ENCODE measurements at regions not wholly inside any gene's neighbourhood (a gene's known extent, or its start where the extent isn't known, plus 50 kb on each side); places are given as distances from the start of the nearest gene placed in this dataset.

- DNase-seq (ENCODE audit: low read depth in 1 of 2, low spot score in 1 of 2): no peak
These were observed 485.4 kb upstream of the USP24 start for GRCh38 chr1:55700359-55701130.

- DNase-seq (ENCODE audit: low read depth in 1 of 2, low spot score in 1 of 2): no peak
These were observed 484.1 kb upstream of the USP24 start for GRCh38 chr1:55699228-55699627.

DNA sequence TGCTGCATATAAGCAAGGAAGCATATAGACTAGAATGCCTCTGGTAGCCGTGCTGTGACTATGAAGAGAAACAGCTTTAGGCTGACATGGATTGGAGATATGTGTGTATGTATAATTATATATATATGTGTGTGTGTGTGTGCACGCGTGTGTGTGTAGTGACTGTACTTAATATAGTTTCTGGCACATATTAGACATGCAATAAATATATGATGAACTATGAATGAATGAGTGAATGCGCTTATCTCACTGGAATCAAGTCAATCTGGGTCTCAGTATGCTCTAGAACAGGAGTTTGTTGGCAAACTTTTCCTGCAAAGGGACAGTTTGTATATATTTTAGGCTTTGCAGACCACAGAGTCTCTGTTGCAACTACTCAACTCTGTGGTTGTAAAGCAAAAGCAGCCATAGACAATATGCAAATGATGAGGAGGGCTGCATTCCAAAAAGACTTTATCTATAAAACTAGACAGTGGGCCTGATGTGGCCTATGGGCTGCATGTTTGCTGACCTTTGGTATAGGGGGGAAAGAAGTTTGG is 482.9 kb upstream of the USP24 start:
- no peak for DNase-seq (ENCODE audit: low read depth in 1 of 2, low spot score in 1 of 2)

- no peak for DNase-seq (ENCODE audit: low read depth in 1 of 2, low spot score in 1 of 2)
These were observed 481.7 kb upstream of the USP24 start for GRCh38 chr1:55696891-55697290.

DNA sequence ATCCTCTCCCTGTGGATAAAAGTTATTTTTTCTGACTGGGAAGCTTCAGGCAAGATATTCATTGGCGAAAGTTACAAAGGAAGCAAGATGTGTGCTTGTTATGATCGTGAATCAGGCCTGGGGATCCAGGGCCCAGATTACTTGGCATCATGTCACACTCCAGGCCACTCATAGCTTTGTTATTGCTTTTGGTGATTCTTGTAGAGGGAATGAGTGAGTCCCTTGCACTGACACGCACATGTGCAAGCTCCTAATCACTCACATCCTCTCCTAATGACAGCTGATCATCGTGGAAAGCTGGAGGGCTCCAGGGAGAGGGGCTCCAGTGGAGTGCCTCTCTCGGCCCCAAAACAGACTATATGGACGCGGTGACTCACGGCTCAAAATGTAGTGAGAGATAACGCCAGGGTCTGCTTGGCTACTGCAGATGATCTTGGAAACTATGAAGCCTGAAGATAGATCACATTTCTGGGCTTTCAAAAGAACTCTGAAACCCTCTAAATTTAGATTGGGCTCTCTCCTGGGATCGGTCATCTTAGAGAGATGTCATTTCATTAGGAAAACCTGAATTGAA is 481.1 kb upstream of the USP24 start:
- no peak for DNase-seq (ENCODE audit: low read depth in 1 of 2, low spot score in 1 of 2)

DNA sequence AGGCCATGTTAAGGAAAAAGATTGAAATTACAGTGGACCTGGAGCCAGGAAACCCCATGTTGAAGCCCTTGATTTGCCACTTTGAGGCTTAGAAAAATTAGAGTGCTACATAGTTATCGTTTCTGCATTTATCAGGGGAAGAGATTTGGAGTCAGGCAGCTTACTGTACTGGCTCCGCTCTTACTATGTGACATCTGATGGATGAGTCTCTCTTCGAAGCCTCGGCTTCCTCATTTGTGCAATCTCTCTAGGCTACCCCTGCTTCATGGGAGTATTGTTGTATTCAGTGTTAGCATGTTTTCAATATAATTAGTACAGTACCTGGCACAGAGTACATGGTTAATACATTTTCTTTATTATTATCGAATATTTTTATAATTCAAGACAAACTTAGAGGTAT is 480.4 kb upstream of the USP24 start:
- no peak for DNase-seq (ENCODE audit: low read depth in 1 of 2, low spot score in 1 of 2)

DNA sequence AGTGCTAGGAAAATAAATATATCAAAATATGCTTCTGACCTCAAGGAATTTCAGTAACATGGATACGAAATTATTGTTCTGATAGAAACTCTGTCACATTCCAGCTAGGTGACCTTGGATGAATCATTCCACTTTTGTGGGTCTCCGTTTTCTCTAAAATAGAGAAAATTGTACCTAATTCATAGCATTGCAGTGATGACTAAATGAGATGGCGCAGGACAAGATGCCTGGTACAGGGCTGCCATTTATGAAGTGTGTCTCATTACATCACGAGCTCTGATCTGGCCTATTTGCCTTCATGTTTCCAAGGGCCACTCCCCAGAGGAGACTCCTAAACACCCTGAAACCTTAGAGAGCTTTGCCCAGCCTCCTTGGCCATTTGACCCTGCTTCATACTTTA is 480.0 kb upstream of the USP24 start:
- DNase-seq (ENCODE audit: low read depth in 1 of 2, low spot score in 1 of 2): no peak

DNA sequence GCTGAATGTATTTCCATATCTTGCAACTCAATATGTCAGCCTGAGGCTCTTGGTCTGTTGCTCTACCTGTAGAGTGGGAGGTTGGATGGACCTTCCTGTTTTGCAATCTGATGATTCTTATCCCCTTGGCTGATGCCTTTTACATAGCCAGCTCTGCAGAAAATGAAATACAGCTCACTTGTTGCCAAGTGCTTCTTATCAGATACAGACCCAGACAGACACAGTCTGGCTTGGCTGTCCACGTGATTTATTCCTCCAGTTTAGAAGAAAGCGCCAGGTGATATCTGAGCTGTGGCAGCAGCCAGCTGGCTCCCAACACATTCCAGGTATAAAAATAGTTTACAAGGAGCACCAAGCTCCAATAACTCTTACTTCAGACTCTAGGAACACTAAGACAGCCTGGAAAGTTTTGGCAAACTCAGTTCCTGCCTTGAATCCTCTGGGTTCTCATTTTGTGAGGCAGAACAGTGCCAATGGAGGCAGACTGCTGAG is 479.2 kb upstream of the USP24 start:
- DNase-seq (ENCODE audit: low read depth in 1 of 2, low spot score in 1 of 2): no peak

DNA sequence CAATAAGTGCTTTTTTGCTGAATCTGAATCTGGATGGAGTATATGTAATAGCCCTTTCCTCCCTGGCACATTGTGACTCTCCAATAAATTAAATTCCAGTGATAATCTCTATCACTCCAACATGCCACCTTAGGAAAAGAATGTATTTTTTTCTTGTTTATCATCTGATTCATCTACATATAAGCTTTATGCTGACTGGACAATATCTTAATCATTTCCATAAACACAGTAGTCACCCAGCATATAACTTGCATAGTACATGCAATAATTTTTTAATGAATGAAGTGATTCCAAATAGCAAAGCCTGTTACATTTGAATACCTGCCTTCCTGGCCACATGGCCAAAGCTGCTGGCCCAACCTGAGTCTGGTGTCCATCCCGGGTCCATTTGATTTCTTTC is 477.6 kb upstream of the USP24 start:
- DNase-seq (ENCODE audit: low read depth in 1 of 2, low spot score in 1 of 2): no peak

- DNase-seq (ENCODE audit: low read depth in 1 of 2, low spot score in 1 of 2): no peak
These were observed 475.2 kb upstream of the USP24 start for GRCh38 chr1:55690366-55690765.

- DNase-seq (ENCODE audit: low read depth in 1 of 2, low spot score in 1 of 2): no peak
These were observed 474.6 kb upstream of the USP24 start for GRCh38 chr1:55689800-55690199.

GRCh38 chr1:55685560-55685959 is 470.4 kb upstream of the USP24 start:
- DNase-seq (ENCODE audit: low read depth in 1 of 2, low spot score in 1 of 2): no peak

GRCh38 chr1:55684131-55684650 is 469.0 kb upstream of the USP24 start:
- no peak for DNase-seq (ENCODE audit: low read depth in 1 of 2, low spot score in 1 of 2)

DNA sequence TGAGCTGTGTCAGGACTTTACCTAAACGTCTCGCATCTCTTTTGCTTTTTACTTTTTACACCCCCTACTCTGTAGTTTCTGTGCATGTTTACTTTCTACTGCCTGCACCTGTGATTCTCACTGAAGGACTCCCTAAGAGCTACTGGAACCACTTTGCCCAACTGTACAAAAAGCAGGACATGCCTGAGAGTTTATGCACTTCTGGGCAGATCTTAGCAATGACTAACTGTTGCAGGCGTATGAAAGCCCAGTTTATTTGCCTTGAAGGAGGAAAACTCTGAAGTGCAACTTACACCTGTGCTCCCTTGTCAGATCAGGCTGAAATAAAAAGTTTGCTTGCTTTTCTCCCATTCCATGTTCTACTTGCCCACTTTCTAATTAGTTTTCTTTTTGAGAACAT is 467.0 kb upstream of the USP24 start:
- no peak for DNase-seq (ENCODE audit: low read depth in 1 of 2, low spot score in 1 of 2)

GRCh38 chr1:55679971-55680370 is 464.8 kb upstream of the USP24 start:
- DNase-seq (ENCODE audit: low read depth in 1 of 2, low spot score in 1 of 2): no peak

DNA sequence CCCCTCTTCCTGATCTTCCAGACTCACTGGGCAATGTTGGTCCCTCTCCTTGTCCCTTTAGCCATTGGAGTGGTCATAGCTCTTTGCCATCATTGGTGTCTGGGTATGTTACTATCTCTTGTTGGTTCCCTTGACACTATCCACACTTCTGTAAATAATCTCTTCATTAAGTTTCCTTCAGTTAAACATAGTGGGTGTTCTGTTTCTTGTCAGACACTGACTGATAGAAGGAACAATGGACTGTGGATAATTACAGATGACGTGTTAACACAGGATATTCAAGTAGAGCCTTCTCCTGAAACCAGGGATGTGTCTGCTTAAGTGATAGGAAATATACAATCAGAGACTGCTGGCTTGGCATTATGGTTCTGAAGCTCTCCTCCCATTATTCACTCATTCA is 458.3 kb upstream of the USP24 start:
- DNase-seq (ENCODE audit: low read depth in 1 of 2, low spot score in 1 of 2): no peak

- no peak for DNase-seq (ENCODE audit: low read depth in 1 of 2, low spot score in 1 of 2)
These were observed 455.3 kb upstream of the USP24 start for GRCh38 chr1:55670331-55671082.

- DNase-seq (ENCODE audit: low read depth in 1 of 2, low spot score in 1 of 2): no peak
These were observed 454.1 kb upstream of the USP24 start for GRCh38 chr1:55669293-55669692.

DNA sequence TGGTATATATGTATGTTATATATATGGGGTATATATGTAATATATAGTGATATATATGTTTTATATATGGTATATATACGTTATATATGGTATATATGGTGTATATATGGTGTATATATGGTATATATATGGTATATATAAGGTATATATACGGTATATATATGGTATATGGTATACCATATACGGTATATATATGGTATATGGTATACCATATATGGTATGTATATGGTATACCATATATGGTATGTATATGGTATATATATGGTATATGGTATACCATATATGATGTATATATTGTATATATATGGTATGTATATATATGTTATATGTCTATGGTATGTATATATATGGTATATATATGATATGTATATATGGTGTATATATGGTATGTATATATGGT is 447.7 kb upstream of the USP24 start:
- DNase-seq (ENCODE audit: low read depth in 1 of 2, low spot score in 1 of 2): no peak

DNA sequence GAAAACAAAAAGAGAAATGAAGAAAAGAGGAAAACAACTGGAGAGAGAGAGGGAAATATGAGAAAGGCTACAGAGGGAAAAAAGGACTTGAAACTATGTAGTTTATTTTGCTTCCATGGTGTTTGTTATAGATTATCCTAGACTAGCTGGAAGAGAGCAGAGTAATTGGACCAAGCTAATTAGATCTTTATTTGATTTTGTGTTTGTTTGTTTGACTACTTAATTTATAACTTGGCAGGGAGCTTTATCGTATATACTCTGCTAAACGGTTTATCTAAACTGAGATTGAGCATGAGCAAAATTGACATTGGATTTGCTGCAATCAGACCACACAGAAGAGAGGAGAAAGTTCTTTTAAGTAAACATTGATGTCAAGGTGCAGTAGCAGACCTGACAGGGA is 443.8 kb upstream of the USP24 start:
- no peak for DNase-seq (ENCODE audit: low read depth in 1 of 2, low spot score in 1 of 2)

DNA sequence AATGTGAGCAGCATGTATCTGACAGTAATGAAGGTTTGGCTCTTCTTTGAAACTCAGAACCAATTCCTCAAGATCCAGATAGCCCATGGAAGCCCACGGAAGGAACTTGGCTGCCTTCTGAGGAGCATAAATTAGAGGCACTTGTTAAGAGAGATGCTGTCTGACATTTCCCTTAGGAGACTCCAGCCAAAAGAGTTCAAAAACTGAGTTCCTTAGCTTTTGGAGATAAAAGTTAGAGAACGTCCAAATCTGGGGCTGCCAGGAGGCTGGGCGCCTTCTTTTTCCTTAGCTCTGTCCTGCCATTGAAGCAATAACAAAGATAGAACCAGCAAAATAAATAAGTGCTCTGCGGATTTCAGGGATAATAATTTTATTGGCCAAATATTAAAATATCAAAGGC is 439.6 kb upstream of the USP24 start:
- DNase-seq (ENCODE audit: low read depth in 1 of 2, low spot score in 1 of 2): no peak

- DNase-seq (ENCODE audit: low read depth in 1 of 2, low spot score in 1 of 2): no peak
These were observed 439.0 kb upstream of the USP24 start for GRCh38 chr1:55654171-55654570.

All from stimulated activated CD4-positive, alpha-beta T cell treated with anti-CD3 and anti-CD28 coated beads, Interleukin-15, amount 100 ng/mL, for 1 hour (primary cell).